Astrocyte of the spinal cord (primary cell): ENCODE measurements at regions not wholly inside any gene's neighbourhood (a gene's known extent, or its start where the extent isn't known, plus 50 kb on each side); places are given as distances from the start of the nearest gene placed in this dataset.

Experiments
- DNase-seq: peaks from one replicate; pipeline ENCODE4 v3.0.0; 2011; ENCODE audit warnings: low read depth, low spot score
- H3K4me3 ChIP-seq: 2 replicates; pipeline ENCODE4 v1.5.1; 2011; ENCODE audit warnings: low read depth, mild to moderate bottlenecking, low read length, moderate library complexity
- in situ Hi-C: cut with HindIII; loops from 2 replicates; pipeline ENCODE4 v1.10.0; 2017; ENCODE audit warnings: low sequenced_read_pairs
- TF ChIP-seq, protein P1 (sequence below): IDR thresholded peaks from 2 replicates; pipeline ENCODE4 v1.5.1; 2012; ENCODE audit warnings: low read depth, mild to moderate bottlenecking, low read length, inconsistent platforms

- H3K4me3 ChIP-seq, result no peak overlapping the region
- in situ Hi-C loops, result no loop called here
- DNase-seq, result no peak
- TF ChIP-seq, protein P1, sequence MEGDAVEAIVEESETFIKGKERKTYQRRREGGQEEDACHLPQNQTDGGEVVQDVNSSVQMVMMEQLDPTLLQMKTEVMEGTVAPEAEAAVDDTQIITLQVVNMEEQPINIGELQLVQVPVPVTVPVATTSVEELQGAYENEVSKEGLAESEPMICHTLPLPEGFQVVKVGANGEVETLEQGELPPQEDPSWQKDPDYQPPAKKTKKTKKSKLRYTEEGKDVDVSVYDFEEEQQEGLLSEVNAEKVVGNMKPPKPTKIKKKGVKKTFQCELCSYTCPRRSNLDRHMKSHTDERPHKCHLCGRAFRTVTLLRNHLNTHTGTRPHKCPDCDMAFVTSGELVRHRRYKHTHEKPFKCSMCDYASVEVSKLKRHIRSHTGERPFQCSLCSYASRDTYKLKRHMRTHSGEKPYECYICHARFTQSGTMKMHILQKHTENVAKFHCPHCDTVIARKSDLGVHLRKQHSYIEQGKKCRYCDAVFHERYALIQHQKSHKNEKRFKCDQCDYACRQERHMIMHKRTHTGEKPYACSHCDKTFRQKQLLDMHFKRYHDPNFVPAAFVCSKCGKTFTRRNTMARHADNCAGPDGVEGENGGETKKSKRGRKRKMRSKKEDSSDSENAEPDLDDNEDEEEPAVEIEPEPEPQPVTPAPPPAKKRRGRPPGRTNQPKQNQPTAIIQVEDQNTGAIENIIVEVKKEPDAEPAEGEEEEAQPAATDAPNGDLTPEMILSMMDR, result no peak
These were observed 190.8 kb downstream of the FOXO1 start for GRCh38 chr13:40475617-40476016.

- in situ Hi-C loops, result no loop called here
- TF ChIP-seq, protein P1, result no peak
These were observed 190.1 kb downstream of the FOXO1 start for GRCh38 chr13:40476175-40476958.

DNA sequence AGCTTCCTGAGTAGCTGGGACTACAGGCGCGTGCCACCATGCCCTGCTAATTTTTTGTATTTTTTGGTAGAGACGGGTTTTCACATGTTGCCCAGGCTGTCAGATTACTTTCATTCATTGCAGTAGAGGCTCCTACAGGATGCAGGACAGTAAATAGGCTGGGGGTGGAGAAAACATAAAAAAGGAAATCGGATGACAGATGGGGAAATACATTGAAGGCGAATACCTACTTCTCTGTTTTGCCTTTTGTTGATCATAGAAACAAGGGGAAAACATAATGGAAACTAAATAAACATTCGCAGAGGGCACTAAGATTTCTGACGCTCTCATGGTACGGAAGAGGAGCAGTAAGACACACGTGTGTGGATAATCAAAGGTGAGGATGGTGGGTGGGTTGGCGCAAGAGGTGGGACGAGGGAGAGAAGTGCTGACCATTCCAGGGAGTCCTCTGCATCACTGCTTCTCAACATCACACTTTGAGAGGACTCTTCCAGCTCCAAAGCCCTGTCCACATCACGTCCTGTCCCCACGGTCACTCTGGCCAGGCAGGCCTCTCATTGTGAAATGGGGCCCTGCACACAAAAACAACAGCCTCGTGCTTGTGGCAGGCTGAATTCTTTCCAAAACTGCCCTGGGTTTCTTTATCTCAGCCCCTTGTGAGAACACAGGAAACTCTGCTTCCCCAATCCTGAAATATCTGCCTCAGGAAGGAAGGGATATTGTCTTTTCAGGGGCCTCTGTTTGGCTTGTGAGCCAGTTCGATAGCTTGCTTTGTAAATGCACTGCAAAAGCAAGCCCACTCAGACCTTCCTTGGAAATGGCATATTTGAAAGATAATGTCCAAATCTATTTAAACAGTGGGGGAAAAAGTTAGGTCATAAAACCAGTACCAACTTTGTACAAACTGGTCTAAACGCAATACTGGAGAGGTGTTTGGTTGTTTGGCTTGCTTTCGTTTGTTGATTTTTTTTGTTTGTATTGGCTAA, 188.5 kb downstream of the FOXO1 start:
- TF ChIP-seq, protein P1, result no peak
- no peak for DNase-seq
- no peak overlapping the region for H3K4me3 ChIP-seq
- in situ Hi-C loops, result no loop called here

More at GRCh38 chr13:40476175-40476958, 190.1 kb downstream of the FOXO1 start:
- no peak overlapping the region for H3K4me3 ChIP-seq
- DNase-seq, result no peak

- DNase-seq, result no peak
- H3K4me3 ChIP-seq, result no peak overlapping the region
- in situ Hi-C loops, result no loop called here
- TF ChIP-seq, protein P1, result no peak
These were observed 187.7 kb downstream of the FOXO1 start for GRCh38 chr13:40478775-40479174.

DNA sequence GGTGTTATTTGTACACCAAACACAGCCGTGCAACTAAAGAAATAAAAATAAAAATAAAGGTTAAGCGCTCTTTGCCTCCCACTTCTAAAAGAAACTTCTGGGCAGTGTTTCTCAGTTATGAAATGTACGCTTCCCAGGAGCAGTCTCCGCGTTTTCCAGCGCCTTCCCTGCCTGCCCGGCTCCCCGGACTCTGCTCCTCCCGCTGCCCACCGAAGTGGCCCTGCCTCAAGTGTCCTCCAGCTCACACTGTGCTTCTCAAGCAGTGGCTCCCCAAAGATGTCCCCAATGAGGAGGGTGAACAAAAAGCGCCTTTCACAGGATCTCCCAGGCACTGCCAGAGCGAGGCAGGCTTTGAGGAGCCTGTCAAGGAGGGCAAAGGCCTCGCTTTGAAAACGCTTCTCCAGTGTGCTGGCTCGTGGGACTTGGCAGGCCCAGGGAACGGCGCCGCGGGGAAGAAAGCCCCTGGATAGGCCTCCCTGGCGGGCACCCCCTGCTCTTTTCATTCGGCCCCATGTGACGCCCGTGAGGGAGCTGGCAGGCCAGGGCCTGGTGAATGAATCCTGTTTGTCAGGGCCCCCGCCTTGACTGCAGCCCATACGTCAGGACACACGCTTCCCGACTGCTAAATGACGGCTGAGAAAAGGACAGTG, 187.1 kb downstream of the FOXO1 start:
- in situ Hi-C loops, result no loop called here
- DNase-seq, result no peak
- H3K4me3 ChIP-seq, result no peak overlapping the region

More for the DNA sequence above, 187.1 kb downstream of the FOXO1 start:
- TF ChIP-seq, protein P1, result no peak
